DOHH2 (cell line): ENCODE measurements at regions not wholly inside any gene's neighbourhood (a gene's known extent, or its start where the extent isn't known, plus 50 kb on each side); places are given as distances from the start of the nearest gene placed in this dataset.

ENCODE experiments used
- EZH2phosphoT487 ChIP-seq: fragments of 200-600 bp; sonication (generic); IDR thresholded peaks from 2 replicates; pipeline ENCODE4 v1.6.1; 2017; ENCODE audit warnings: borderline replicate concordance, mild to moderate bottlenecking, antibody characterized with exemption, low read length, moderate library complexity, mixed read lengths
- TF ChIP-seq, protein P1 (sequence below): fragments of 200-600 bp; sonication (generic); IDR thresholded peaks from one replicate; pipeline ENCODE4 v1.5.1; 2014; ENCODE audit warnings: antibody characterized with exemption, mild to moderate bottlenecking, low read depth, low read length; ENCODE audit not compliant: poor library complexity, severe bottlenecking

DNA sequence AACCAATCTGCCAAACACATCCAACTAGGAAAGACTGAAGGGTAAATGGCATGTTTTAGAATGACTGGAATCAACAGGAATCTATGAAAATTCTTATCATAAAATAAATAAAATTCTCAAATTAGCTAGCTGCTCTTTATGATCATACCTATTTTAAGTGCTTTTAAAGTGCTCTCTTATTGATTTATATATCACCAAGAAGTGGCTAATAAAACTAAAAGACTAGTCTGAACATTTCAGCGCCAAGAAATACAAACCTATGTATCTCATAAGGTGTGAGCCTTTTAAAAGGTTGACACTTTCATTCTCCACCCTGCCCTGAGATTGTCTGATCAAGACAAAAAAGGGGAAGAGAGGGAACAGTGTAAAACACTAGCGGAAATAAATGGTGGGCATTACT, 136.8 kb upstream of the ARHGAP42 start:
- TF ChIP-seq, protein P1, sequence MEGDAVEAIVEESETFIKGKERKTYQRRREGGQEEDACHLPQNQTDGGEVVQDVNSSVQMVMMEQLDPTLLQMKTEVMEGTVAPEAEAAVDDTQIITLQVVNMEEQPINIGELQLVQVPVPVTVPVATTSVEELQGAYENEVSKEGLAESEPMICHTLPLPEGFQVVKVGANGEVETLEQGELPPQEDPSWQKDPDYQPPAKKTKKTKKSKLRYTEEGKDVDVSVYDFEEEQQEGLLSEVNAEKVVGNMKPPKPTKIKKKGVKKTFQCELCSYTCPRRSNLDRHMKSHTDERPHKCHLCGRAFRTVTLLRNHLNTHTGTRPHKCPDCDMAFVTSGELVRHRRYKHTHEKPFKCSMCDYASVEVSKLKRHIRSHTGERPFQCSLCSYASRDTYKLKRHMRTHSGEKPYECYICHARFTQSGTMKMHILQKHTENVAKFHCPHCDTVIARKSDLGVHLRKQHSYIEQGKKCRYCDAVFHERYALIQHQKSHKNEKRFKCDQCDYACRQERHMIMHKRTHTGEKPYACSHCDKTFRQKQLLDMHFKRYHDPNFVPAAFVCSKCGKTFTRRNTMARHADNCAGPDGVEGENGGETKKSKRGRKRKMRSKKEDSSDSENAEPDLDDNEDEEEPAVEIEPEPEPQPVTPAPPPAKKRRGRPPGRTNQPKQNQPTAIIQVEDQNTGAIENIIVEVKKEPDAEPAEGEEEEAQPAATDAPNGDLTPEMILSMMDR: no peak
- TF ChIP-seq EZH2phosphoT487: no peak
